ENCODE measurements at regions not wholly inside any gene's neighbourhood (a gene's known extent, or its start where the extent isn't known, plus 50 kb on each side); places are given as distances from the start of the nearest gene placed in this dataset.

DNA sequence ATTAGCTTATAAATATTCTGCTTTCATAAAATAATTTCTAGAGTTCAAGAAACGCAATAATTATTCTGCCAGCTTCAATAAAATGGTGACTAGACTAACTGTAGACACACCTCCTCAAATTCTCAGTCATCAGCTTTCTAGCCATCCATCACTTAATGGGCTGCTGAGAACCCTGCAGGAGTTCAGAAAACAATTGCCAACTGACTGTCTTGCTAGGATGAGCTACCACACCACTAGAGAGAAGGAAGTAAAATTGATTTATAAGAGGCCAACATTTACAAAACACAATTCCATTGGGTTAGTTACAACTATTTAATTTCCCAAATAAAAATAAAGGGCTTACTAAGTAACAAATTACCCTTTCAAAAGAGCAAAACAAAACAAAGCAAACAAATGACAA, 126.5 kb upstream of the PAPPA start:
- TF ChIP-seq, protein P1, sequence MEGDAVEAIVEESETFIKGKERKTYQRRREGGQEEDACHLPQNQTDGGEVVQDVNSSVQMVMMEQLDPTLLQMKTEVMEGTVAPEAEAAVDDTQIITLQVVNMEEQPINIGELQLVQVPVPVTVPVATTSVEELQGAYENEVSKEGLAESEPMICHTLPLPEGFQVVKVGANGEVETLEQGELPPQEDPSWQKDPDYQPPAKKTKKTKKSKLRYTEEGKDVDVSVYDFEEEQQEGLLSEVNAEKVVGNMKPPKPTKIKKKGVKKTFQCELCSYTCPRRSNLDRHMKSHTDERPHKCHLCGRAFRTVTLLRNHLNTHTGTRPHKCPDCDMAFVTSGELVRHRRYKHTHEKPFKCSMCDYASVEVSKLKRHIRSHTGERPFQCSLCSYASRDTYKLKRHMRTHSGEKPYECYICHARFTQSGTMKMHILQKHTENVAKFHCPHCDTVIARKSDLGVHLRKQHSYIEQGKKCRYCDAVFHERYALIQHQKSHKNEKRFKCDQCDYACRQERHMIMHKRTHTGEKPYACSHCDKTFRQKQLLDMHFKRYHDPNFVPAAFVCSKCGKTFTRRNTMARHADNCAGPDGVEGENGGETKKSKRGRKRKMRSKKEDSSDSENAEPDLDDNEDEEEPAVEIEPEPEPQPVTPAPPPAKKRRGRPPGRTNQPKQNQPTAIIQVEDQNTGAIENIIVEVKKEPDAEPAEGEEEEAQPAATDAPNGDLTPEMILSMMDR (IDR thresholded peaks at IDR 0.05), result no peak
- no peak for TF ChIP-seq POLR2A (IDR thresholded peaks at IDR 0.05)
